Fibroblast of peridontal ligament (primary cell): ENCODE measurements at regions not wholly inside any gene's neighbourhood (a gene's known extent, or its start where the extent isn't known, plus 50 kb on each side); places are given as distances from the start of the nearest gene placed in this dataset.
"Not testable (repeated sequence)": the region's sequence is repeated elsewhere in the genome, so short reads cannot be mapped to it uniquely, and the experiment has no call there.

Experiments used
- DNase-seq: peaks from one replicate; pipeline ENCODE4 v3.0.0-alpha.2; 2010; ENCODE audit errors: extremely low read depth

GRCh38 chr3:94821241-94821640 lies 758.4 kb downstream of the NSUN3 start:
- DNase-seq: no peak

- DNase-seq: no peak
Measured at GRCh38 chr3:94822298-94822697, 759.4 kb downstream of the NSUN3 start.

GRCh38 chr3:94846251-94846650 lies 783.4 kb downstream of the NSUN3 start:
- DNase-seq: not testable (repeated sequence)

- DNase-seq: no peak
Measured at GRCh38 chr3:94862703-94863102, 799.8 kb downstream of the NSUN3 start.

- DNase-seq: no peak
Measured at GRCh38 chr3:94869059-94869547, 806.2 kb downstream of the NSUN3 start.

GRCh38 chr3:94873751-94874150 lies 810.9 kb downstream of the NSUN3 start:
- no peak for DNase-seq

GRCh38 chr3:94875149-94875548 lies 812.3 kb downstream of the NSUN3 start:
- no peak for DNase-seq

GRCh38 chr3:94887065-94887464 lies 824.2 kb downstream of the NSUN3 start:
- DNase-seq: no peak

GRCh38 chr3:94896994-94897393 lies 834.1 kb downstream of the NSUN3 start:
- no peak for DNase-seq

- DNase-seq: no peak
Measured at GRCh38 chr3:94904156-94904674, 841.4 kb downstream of the NSUN3 start.

GRCh38 chr3:94909726-94910125 lies 846.9 kb downstream of the NSUN3 start:
- DNase-seq: no peak

- no peak for DNase-seq
Measured at GRCh38 chr3:94912656-94913055, 849.8 kb downstream of the NSUN3 start.

GRCh38 chr3:94927175-94927574 lies 864.3 kb downstream of the NSUN3 start:
- DNase-seq: no peak

- DNase-seq: no peak
Measured at GRCh38 chr3:94928921-94929320, 866.1 kb downstream of the NSUN3 start.

- no peak for DNase-seq
Measured at GRCh38 chr3:94935738-94936580, 873.1 kb downstream of the NSUN3 start.

GRCh38 chr3:94937980-94938379 lies 875.1 kb downstream of the NSUN3 start:
- DNase-seq: no peak

GRCh38 chr3:94946683-94947082 lies 883.8 kb downstream of the NSUN3 start:
- no peak for DNase-seq

GRCh38 chr3:94961423-94962100 lies 898.7 kb downstream of the NSUN3 start:
- DNase-seq: no peak

GRCh38 chr3:94965867-94966475 lies 903.1 kb downstream of the NSUN3 start:
- no peak for DNase-seq

- no peak for DNase-seq
Measured at GRCh38 chr3:94967196-94967595, 904.3 kb downstream of the NSUN3 start.

- no peak for DNase-seq
Measured at GRCh38 chr3:94968519-94968918, 905.7 kb downstream of the NSUN3 start.

GRCh38 chr3:94972066-94972465 lies 909.2 kb downstream of the NSUN3 start:
- no peak for DNase-seq
